ENCODE measurements at regions not wholly inside any gene's neighbourhood (a gene's known extent, or its start where the extent isn't known, plus 50 kb on each side); places are given as distances from the start of the nearest gene placed in this dataset.

DNA sequence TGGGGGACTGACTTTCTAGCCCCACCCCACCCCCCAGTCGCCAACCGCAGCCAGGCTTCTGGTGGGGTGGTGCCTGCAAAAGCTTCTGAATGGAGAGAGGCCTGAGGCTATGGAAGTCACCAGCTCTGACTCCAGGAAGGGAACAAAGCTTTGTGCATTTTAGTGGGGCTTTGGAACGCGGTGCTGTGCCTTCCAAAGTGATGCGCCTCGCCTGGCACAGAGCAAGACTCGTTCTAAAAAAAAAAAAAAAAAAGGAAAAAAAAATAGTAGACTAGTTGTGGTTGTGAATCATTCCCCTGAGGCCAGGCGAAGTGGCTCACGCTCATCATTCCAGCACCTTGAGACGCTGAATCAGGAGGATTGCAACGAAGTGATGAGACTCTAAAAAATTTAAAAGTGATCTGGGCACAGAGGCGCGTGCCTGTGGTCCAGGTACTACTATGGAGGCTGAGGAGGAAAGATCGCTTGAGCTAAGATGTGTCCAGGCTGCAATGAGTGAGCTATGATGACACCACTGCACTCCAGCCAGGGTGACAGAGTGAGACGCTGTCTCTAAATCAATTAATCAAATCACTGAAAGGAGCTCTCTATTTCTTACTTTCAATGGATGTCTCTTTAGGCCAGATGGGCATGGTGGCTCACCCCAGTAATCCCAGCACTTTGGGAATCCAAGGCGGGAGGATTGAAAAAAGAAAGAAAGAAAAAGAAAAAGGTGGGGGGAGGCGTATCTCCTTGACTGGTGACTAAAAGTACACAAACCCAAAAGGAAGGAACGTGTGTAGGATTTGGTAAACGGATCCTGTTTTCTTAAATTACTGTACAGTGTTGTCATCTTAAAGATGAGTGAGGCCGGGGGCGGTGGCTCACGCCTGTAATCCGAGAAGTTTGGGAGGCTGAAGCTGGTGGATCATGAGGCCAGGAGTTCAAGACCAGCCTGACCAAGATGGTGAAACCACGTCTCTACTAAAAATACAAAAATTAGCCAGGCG, 259.6 kb upstream of the ALG10B start:
- H3K4me1 ChIP-seq, result no peaks in the 10 kb centered on the region
- H3K27ac ChIP-seq, result no peak overlapping the region
- H3K4me2 ChIP-seq (ENCODE audit: low read length), result no peak overlapping the region
- H3K36me3 ChIP-seq (ENCODE audit: control insufficient read depth, insufficient read depth, low read length), result no peaks in the 10 kb centered on the region
- no peak overlapping the region for H3K4me3 ChIP-seq (ENCODE audit: low read depth, low read length)
- no peaks in the 10 kb centered on the region for H3K9me3 ChIP-seq (ENCODE audit: control insufficient read depth, low read length)
- TF ChIP-seq, protein P1, sequence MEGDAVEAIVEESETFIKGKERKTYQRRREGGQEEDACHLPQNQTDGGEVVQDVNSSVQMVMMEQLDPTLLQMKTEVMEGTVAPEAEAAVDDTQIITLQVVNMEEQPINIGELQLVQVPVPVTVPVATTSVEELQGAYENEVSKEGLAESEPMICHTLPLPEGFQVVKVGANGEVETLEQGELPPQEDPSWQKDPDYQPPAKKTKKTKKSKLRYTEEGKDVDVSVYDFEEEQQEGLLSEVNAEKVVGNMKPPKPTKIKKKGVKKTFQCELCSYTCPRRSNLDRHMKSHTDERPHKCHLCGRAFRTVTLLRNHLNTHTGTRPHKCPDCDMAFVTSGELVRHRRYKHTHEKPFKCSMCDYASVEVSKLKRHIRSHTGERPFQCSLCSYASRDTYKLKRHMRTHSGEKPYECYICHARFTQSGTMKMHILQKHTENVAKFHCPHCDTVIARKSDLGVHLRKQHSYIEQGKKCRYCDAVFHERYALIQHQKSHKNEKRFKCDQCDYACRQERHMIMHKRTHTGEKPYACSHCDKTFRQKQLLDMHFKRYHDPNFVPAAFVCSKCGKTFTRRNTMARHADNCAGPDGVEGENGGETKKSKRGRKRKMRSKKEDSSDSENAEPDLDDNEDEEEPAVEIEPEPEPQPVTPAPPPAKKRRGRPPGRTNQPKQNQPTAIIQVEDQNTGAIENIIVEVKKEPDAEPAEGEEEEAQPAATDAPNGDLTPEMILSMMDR (IDR thresholded peaks at IDR 0.05), result no peak
- no peaks in the 10 kb centered on the region for H3K79me2 ChIP-seq
- no peaks in the 10 kb centered on the region for H3K27me3 ChIP-seq (ENCODE audit: control insufficient read depth, insufficient read depth, low read length)
- no peak overlapping the region for H3K9ac ChIP-seq
- H2AFZ ChIP-seq, result no peak overlapping the region

DNA sequence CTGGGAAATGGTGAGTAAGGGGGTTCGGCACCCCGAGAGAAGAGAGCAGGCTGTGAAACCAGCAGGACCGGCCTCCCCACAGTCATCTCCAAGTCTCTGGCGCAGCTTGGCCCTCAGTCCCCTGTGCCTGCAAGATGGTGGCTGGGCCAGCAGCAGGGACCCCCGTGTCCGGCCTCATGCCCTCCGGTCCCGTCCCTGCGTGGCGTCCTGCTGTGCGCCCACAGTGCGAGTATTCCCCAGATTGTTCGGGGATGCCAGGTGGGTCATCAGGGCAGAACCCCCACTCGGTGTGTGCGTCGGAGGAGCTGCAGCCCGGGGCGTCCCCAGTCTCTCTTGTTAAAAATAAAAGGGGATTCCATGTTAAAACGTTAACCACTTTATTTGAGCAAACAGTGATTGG, 216.9 kb upstream of the ALG10B start:
- no peaks in the 10 kb centered on the region for H3K79me2 ChIP-seq
- H3K4me1 ChIP-seq, result no peaks in the 10 kb centered on the region
- H3K27ac ChIP-seq, result no peak overlapping the region
- H3K4me2 ChIP-seq (ENCODE audit: low read length), result no peak overlapping the region
- no peak overlapping the region for H3K9ac ChIP-seq
- H3K27me3 ChIP-seq (ENCODE audit: control insufficient read depth, insufficient read depth, low read length), result no peaks in the 10 kb centered on the region
- TF ChIP-seq, protein P1 (IDR thresholded peaks at IDR 0.05), result no peak
- H3K36me3 ChIP-seq (ENCODE audit: control insufficient read depth, insufficient read depth, low read length), result no peaks in the 10 kb centered on the region
- no peak overlapping the region for H3K4me3 ChIP-seq (ENCODE audit: low read depth, low read length)
- H2AFZ ChIP-seq, result no peak overlapping the region
- no peaks in the 10 kb centered on the region for H3K9me3 ChIP-seq (ENCODE audit: control insufficient read depth, low read length)

GRCh38 chr12:38101753-38102152, 214.8 kb upstream of the ALG10B start:
- no peak overlapping the region for H2AFZ ChIP-seq
- TF ChIP-seq, protein P1 (IDR thresholded peaks at IDR 0.05), result no peak

DNA sequence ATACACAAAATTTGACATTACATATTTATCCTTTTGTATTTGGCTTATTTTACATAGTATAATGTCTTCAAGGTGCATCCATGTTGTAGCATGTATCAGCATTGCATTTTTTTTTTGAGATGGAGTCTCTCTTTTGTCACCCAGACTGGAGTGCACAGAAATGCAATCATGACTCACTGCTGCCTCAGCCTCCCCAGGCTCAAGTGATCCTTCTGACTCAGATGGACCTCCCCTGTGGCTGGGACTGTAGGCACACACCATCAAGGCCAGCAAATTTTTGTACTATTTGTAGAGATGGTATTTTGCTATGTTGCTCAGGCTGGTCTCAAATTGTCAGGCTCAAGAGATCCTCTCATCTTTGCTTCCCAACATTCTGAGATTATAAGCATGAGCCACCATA, 214.4 kb upstream of the ALG10B start:
- no peak overlapping the region for H3K4me2 ChIP-seq (ENCODE audit: low read length)
- H3K9ac ChIP-seq, result no peak overlapping the region
- no peak overlapping the region for H3K27ac ChIP-seq
- H2AFZ ChIP-seq, result no peak overlapping the region
- H3K4me1 ChIP-seq, result no peaks in the 10 kb centered on the region
- H3K27me3 ChIP-seq (ENCODE audit: control insufficient read depth, insufficient read depth, low read length), result no peaks in the 10 kb centered on the region
- TF ChIP-seq, protein P1 (IDR thresholded peaks at IDR 0.05), result no peak
- no peaks in the 10 kb centered on the region for H3K36me3 ChIP-seq (ENCODE audit: control insufficient read depth, insufficient read depth, low read length)
- no peak overlapping the region for H3K4me3 ChIP-seq (ENCODE audit: low read depth, low read length)
- H3K79me2 ChIP-seq, result no peaks in the 10 kb centered on the region
- no peaks in the 10 kb centered on the region for H3K9me3 ChIP-seq (ENCODE audit: control insufficient read depth, low read length)

More at GRCh38 chr12:38101753-38102152, 214.8 kb upstream of the ALG10B start:
- Histone ChIP-seq H3K9me3 (ENCODE audit: control insufficient read depth, low read length) (no peaks in the 10 kb centered on the region), H3K4me1 (no peaks in the 10 kb centered on the region), H3K36me3 (ENCODE audit: control insufficient read depth, insufficient read depth, low read length) (no peaks in the 10 kb centered on the region), H3K27me3 (ENCODE audit: control insufficient read depth, insufficient read depth, low read length) (no peaks in the 10 kb centered on the region), H3K27ac (no peak overlapping the region), H3K79me2 (no peaks in the 10 kb centered on the region), H3K4me3 (ENCODE audit: low read depth, low read length) (no peak overlapping the region), H3K4me2 (ENCODE audit: low read length) (no peak overlapping the region), H3K9ac (no peak overlapping the region)

Measured in parathyroid adenoma (tissue), 2 donors.